Activated T-helper 17 cell treated with anti-CD3 and anti-CD28 coated beads, Interleukin-2, amount 50 U/mL, for 72 hours (primary cell): ENCODE measurements at regions not wholly inside any gene's neighbourhood (a gene's known extent, or its start where the extent isn't known, plus 50 kb on each side); places are given as distances from the start of the nearest gene placed in this dataset.
"Not testable (repeated sequence)": the region's sequence is repeated elsewhere in the genome, so short reads cannot be mapped to it uniquely, and the experiment has no call there.

Experiments
- ATAC-seq: fragments of 150-1000 bp; cut with Tn5 transposase; replicated peaks from 2 replicates; pipeline ENCODE4 v1.10.0; 2021; ENCODE audit warnings: mild to moderate bottlenecking, moderate library complexity
- H3K27ac Mint-ChIP-seq: one replicate; pipeline ENCODE4 v1.8.0; 2022; ENCODE audit warnings: mixed read lengths
- H3K27me3 Mint-ChIP-seq: one replicate; pipeline ENCODE4 v1.8.0; 2022; ENCODE audit warnings: mixed read lengths
- H3K36me3 Mint-ChIP-seq: one replicate; pipeline ENCODE4 v1.8.0; 2022; ENCODE audit warnings: low read depth, mild to moderate bottlenecking, mixed read lengths
- H3K4me1 Mint-ChIP-seq: one replicate; pipeline ENCODE4 v1.8.0; 2022; ENCODE audit warnings: mixed read lengths
- H3K4me3 Mint-ChIP-seq: one replicate; pipeline ENCODE4 v1.8.0; 2022; ENCODE audit warnings: mild to moderate bottlenecking, mixed read lengths
- H3K9me3 Mint-ChIP-seq: one replicate; pipeline ENCODE4 v1.8.0; 2022; ENCODE audit warnings: mixed read lengths

DNA sequence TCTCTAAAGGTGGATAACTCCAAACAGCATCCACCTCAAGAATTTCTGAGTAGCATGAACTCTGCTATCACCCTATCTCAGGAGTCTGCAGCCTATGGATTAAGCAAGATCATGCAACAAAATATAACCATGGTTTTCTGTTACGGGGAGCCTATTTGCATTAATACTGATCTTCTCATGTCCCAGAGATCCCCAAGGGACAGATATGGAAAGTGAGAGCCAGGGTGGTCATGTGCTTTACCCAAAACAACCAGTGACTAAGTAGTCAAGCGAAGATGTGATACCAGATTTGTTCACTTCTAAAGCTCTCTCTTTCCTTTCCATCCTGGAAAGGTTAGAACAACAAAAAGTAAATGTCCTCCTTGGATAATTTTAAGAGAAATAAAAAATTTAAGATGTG is 125.1 kb downstream of the PRRX1 start:
- peaks cover 3% of the 10 kb centered on the region for H3K9me3 Mint-ChIP-seq
- no peaks in the 10 kb centered on the region for H3K4me1 Mint-ChIP-seq
- H3K27ac Mint-ChIP-seq: no peak overlapping the region
- H3K27me3 Mint-ChIP-seq: peaks cover 20% of the 10 kb centered on the region
- H3K36me3 Mint-ChIP-seq: no peaks in the 10 kb centered on the region
- H3K4me3 Mint-ChIP-seq: no peak overlapping the region
- no peak for ATAC-seq

GRCh38 chr1:170790175-170790574 is 126.2 kb downstream of the PRRX1 start:
- Mint-ChIP-seq H3K27ac (no peak overlapping the region), H3K4me3 (no peak overlapping the region), H3K36me3 (no peaks in the 10 kb centered on the region), H3K9me3 (peaks cover 3% of the 10 kb centered on the region), H3K4me1 (no peaks in the 10 kb centered on the region), H3K27me3 (peaks cover 20% of the 10 kb centered on the region)
- ATAC-seq: no peak

DNA sequence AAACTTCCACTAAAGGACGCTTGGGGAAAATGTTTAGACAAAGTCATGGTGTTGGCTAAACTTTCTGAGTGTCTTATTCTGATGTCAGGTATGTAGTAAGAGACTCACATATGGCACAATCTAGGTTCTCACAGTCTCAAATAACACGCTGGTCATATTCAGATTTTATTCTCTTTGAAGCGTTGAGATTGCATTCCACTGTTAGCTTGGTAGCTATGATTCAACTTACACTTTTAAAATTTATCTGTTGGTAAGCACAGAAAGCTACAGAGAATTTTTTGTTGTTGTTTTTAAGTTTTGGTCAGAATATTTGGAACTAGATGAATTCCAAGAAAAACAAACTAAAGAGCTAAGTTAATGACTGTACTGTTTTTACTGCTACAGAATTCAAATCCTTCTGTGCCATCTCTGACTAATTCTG is 126.7 kb downstream of the PRRX1 start:
- ATAC-seq: no peak
- Mint-ChIP-seq H3K27ac (no peak overlapping the region), H3K9me3 (peaks cover 3% of the 10 kb centered on the region), H3K4me3 (no peak overlapping the region), H3K27me3 (peaks cover 20% of the 10 kb centered on the region), H3K36me3 (no peaks in the 10 kb centered on the region), H3K4me1 (no peaks in the 10 kb centered on the region)

DNA sequence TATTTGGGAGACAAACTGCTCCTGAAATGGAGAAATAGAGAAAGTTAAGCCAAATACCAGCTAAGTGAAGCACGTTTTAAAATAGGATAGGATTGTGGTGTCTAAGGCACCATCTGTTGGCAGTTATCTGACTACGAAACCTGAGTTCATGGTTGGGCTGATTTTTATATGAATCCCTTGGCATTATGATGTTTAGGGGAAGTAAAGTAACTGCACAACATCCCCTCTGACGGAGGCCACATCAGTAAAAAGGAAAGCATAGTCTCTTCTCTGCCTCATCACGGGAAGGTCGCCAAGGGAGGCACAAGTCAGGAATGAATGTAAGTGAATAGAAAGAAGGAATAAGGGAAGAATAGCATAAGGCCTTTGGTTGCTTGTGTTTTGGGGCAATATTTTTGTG is 128.0 kb downstream of the PRRX1 start:
- H3K27ac Mint-ChIP-seq: no peak overlapping the region
- H3K4me3 Mint-ChIP-seq: no peak overlapping the region
- H3K9me3 Mint-ChIP-seq: no peaks in the 10 kb centered on the region
- no peaks in the 10 kb centered on the region for H3K36me3 Mint-ChIP-seq
- no peaks in the 10 kb centered on the region for H3K4me1 Mint-ChIP-seq
- H3K27me3 Mint-ChIP-seq: peaks cover 12% of the 10 kb centered on the region
- ATAC-seq: no peak

DNA sequence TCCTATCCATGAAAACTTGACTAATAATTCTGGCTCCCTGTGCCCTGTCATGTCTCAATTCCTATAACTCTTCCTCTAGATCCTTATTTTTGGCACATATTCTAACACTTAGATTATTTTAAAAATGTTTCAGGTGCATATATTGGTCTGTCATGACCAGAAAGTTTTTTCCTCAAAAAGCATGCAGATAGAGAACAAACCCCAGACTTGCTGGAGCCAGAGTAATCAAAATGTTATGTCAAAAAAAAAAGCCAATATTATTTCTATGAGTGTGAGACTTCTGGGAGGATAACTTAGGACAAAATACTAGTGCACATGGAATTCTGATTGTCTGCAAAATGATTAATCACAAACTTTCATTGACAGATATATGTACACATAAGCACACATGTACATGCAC is 135.1 kb upstream of the MROH9 start:
- no peak for ATAC-seq
- Mint-ChIP-seq H3K4me3 (no peak overlapping the region), H3K27me3 (peaks cover 4% of the 10 kb centered on the region), H3K4me1 (no peaks in the 10 kb centered on the region), H3K9me3 (no peaks in the 10 kb centered on the region), H3K36me3 (no peaks in the 10 kb centered on the region), H3K27ac (no peak overlapping the region)

- H3K27ac Mint-ChIP-seq: no peak overlapping the region
- no peaks in the 10 kb centered on the region for H3K36me3 Mint-ChIP-seq
- H3K27me3 Mint-ChIP-seq: peaks cover 4% of the 10 kb centered on the region
- H3K9me3 Mint-ChIP-seq: no peaks in the 10 kb centered on the region
- no peak overlapping the region for H3K4me3 Mint-ChIP-seq
- no peak for ATAC-seq
- no peaks in the 10 kb centered on the region for H3K4me1 Mint-ChIP-seq
These were observed 134.5 kb upstream of the MROH9 start for GRCh38 chr1:170800812-170801211.

- Mint-ChIP-seq H3K4me3 (no peak overlapping the region), H3K36me3 (no peaks in the 10 kb centered on the region), H3K27ac (no peak overlapping the region), H3K27me3 (peaks cover 8% of the 10 kb centered on the region), H3K4me1 (no peaks in the 10 kb centered on the region), H3K9me3 (no peaks in the 10 kb centered on the region)
- ATAC-seq: no peak
These were observed 131.6 kb upstream of the MROH9 start for GRCh38 chr1:170803711-170804110.

- Mint-ChIP-seq H3K27ac (no peak overlapping the region), H3K36me3 (no peaks in the 10 kb centered on the region), H3K9me3 (no peaks in the 10 kb centered on the region), H3K27me3 (peaks cover 8% of the 10 kb centered on the region), H3K4me3 (no peak overlapping the region), H3K4me1 (no peaks in the 10 kb centered on the region)
- ATAC-seq: no peak
These were observed 130.9 kb upstream of the MROH9 start for GRCh38 chr1:170804419-170804818.

- Mint-ChIP-seq H3K4me1 (no peaks in the 10 kb centered on the region), H3K27ac (no peak overlapping the region), H3K9me3 (no peaks in the 10 kb centered on the region), H3K36me3 (no peaks in the 10 kb centered on the region), H3K4me3 (no peak overlapping the region), H3K27me3 (peaks cover 8% of the 10 kb centered on the region)
- no peak for ATAC-seq
These were observed 130.5 kb upstream of the MROH9 start for GRCh38 chr1:170804879-170805278.

DNA sequence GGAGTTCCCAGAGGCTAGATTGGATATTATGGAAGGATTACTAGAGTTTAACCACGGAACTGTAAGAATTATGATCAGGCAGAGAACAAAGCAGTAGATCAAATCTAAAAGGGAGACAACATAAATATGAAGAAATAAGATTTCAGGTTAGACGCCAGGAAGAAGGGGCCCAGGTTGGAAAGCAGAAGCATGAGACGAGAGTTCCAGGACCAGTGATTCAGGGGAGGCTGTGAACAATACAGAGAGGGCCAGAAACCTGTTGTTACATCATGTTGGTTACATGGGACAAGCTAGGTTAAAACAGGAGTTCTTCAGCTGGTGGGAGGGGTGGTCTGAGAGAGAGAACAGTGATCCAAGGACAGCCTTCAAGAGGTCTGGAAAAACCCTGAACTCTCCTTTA is 128.4 kb upstream of the MROH9 start:
- H3K9me3 Mint-ChIP-seq: peaks cover 2% of the 10 kb centered on the region
- no peak overlapping the region for H3K4me3 Mint-ChIP-seq
- no peak overlapping the region for H3K27ac Mint-ChIP-seq
- no peaks in the 10 kb centered on the region for H3K36me3 Mint-ChIP-seq
- no peaks in the 10 kb centered on the region for H3K4me1 Mint-ChIP-seq
- no peak for ATAC-seq
- H3K27me3 Mint-ChIP-seq: peaks cover 11% of the 10 kb centered on the region

DNA sequence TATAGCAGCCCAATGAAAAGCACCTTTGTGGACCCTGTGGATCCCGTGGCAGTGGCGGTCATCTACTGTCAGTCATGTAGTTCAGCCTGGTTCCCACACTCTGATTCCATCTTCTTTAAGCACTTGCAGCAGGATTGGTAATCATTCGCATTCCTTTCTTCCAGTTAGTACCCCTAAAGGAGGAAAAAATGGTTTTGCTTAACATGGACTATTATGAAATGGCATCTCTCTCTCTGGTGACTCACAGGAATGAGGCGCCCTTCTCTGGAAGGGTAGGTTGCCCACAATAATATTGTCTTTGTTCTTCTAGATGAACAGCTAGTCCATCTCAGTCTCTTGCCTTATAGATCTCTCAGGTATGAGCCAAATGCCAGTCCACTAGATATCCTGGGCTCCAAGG is 127.9 kb upstream of the MROH9 start:
- peaks cover 11% of the 10 kb centered on the region for H3K27me3 Mint-ChIP-seq
- peaks cover 5% of the 10 kb centered on the region for H3K9me3 Mint-ChIP-seq
- H3K27ac Mint-ChIP-seq: no peak overlapping the region
- no peak for ATAC-seq
- H3K4me1 Mint-ChIP-seq: no peaks in the 10 kb centered on the region
- no peak overlapping the region for H3K4me3 Mint-ChIP-seq
- H3K36me3 Mint-ChIP-seq: no peaks in the 10 kb centered on the region

- Mint-ChIP-seq H3K27ac (no peak overlapping the region), H3K36me3 (no peaks in the 10 kb centered on the region), H3K27me3 (peaks cover 15% of the 10 kb centered on the region), H3K4me1 (no peaks in the 10 kb centered on the region), H3K9me3 (peaks cover 5% of the 10 kb centered on the region), H3K4me3 (no peak overlapping the region)
- no peak for ATAC-seq
These were observed 127.0 kb upstream of the MROH9 start for GRCh38 chr1:170808216-170808885.

DNA sequence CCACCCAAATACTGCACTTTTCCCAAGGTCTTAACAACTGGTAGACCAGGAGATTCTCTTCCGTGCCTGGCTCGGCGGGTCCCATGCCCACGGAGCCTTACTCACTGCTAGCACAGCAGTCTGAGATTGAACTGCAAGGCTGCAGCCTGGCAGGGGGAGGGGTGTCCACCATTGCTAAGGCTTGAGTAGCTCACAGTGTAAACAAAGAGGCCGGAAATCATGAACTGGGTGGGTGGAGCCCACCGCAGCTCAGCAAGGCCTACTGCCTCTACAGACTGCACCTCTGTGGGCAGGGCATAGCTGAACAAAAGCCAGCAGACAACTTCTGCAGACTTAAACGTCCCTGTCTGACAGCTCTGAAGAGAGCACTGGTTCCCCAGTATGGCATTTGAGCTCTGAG is 124.3 kb upstream of the MROH9 start:
- not testable (repeated sequence) for H3K4me3 Mint-ChIP-seq, H3K9me3 Mint-ChIP-seq, ATAC-seq, H3K27ac Mint-ChIP-seq, H3K4me1 Mint-ChIP-seq, H3K36me3 Mint-ChIP-seq
- peaks cover 11% of the 10 kb centered on the region for H3K27me3 Mint-ChIP-seq

DNA sequence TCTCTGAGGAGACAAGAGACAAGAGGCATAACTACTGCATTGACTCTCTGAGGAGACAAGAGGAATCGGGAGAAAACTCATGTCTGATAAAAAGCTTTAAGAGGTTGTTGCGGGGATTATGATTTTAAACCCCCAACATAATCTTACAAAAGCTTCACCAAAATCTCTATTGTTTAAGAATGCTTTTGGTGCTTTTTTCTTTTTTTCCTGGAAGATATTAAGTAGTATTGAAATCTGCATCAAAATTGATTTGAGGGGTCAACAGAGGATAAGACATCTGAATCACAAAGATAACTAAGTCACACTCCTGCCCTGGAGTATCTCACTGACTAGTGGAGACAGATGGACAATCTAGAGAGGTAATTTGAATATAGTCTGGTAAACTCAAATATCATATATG is 115.6 kb upstream of the MROH9 start:
- Mint-ChIP-seq H3K27ac (no peak overlapping the region), H3K9me3 (no peaks in the 10 kb centered on the region), H3K27me3 (peaks cover 4% of the 10 kb centered on the region), H3K36me3 (no peaks in the 10 kb centered on the region), H3K4me3 (no peak overlapping the region), H3K4me1 (no peaks in the 10 kb centered on the region)
- no peak for ATAC-seq

DNA sequence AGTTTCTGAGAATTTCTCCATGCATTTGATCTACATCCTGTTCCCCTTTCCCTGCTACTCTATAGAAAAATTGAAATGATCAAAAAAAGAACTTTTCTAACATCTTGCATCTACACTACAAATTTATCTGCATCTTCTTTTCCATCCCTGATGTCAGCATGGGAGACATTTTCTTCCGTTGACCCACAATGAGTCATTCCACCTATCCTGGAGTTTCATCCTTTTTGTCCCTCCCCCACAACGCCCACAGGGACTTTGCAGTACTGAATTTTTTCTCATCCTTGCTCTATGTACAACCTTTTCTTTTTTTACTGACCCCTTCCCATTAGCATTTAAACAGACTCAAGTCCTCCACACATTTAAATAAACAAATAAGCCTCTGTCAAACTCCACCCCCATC is 112.2 kb upstream of the MROH9 start:
- Mint-ChIP-seq H3K27me3 (peaks cover 4% of the 10 kb centered on the region), H3K4me1 (no peaks in the 10 kb centered on the region), H3K4me3 (no peak overlapping the region), H3K27ac (no peak overlapping the region), H3K9me3 (no peaks in the 10 kb centered on the region), H3K36me3 (no peaks in the 10 kb centered on the region)
- ATAC-seq: no peak

- H3K27ac Mint-ChIP-seq: no peak overlapping the region
- no peaks in the 10 kb centered on the region for H3K9me3 Mint-ChIP-seq
- no peaks in the 10 kb centered on the region for H3K36me3 Mint-ChIP-seq
- H3K27me3 Mint-ChIP-seq: no peaks in the 10 kb centered on the region
- no peak for ATAC-seq
- no peaks in the 10 kb centered on the region for H3K4me1 Mint-ChIP-seq
- H3K4me3 Mint-ChIP-seq: no peak overlapping the region
These were observed 104.1 kb upstream of the MROH9 start for GRCh38 chr1:170831276-170831675.
